GM12878 (cell line): ENCODE measurements at regions not wholly inside any gene's neighbourhood (a gene's known extent, or its start where the extent isn't known, plus 50 kb on each side); places are given as distances from the start of the nearest gene placed in this dataset.

Experiments
- ATAC-seq: fragments of 200-7000 bp; cut with Tn5 transposase; 3 replicates; pipeline ENCODE4 v1.9.1; 2020; ENCODE audit warnings: mild to moderate bottlenecking, moderate library complexity
- BruUV-seq: library from RNA; stranded (reverse); fragments of 400-500 nt; replicated peaks from 2 replicates; lab custom pipeline; 2021; lab: Mats Ljungman, UMichigan
- CTCF ChIA-PET: fragments of 300-600 bp; sonication (Branson Sonifier 250); formaldehyde crosslinking; extraction: SDS; loops from one replicate; lab custom pipeline; 2021; ENCODE audit warnings: inconsistent platforms; lab: Yijun Ruan, JAX
- POLR2A ChIA-PET: fragments of 350-600 bp; formaldehyde crosslinking; extraction: SDS; loops from one replicate; lab custom pipeline; 2021; ENCODE audit warnings: inconsistent platforms; lab: Charles Lee
- RAD21 ChIA-PET: fragments of 300-600 bp; sonication (Branson Sonifier 250); formaldehyde crosslinking; loops from one replicate; lab custom pipeline; 2023; ENCODE audit warnings: antibody characterized with exemption; ENCODE audit not compliant: unreplicated experiment; lab: Charles Lee
- SMC1A ChIA-PET: fragments of 300-600 bp; sonication (Branson Sonifier 250); formaldehyde crosslinking; loops from one replicate; lab custom pipeline; 2023; ENCODE audit not compliant: unreplicated experiment, uncharacterized antibody; lab: Charles Lee
- DNase-seq: peaks from one replicate; pipeline ENCODE4 v3.0.0-alpha.2; 2011; ENCODE audit warnings: low read depth, low spot score
- FAIRE-seq: peaks from 3 replicates; lab custom pipeline; 2011; peaks lifted over from hg19 to GRCh38; lab: Jason Lieb, UNC
- H2AFZ ChIP-seq: 2 replicates; pipeline ENCODE4 v1.6.0; 2011; ENCODE audit warnings: low read depth, low read length, control low read depth; ENCODE audit not compliant: control insufficient read depth
- H3K27ac ChIP-seq: 2 replicates; pipeline ENCODE4 v1.5.1; 2011; ENCODE audit warnings: control low read depth; ENCODE audit not compliant: control insufficient read depth, insufficient read depth
- H3K27me3 ChIP-seq, 2 experiments: replicated peaks in 1 of 2; 2 replicates each; pipeline versions ENCODE4 v1.6.0 to v1.6.1; 2011; ENCODE audit warnings: low read length in 1 of 2; ENCODE audit not compliant: control insufficient read depth in 2 of 2, insufficient read depth in 2 of 2
- H3K36me3 ChIP-seq, 2 experiments: 2 replicates each; pipeline ENCODE4 v1.5.1; 2011; ENCODE audit warnings: low read length in 1 of 2; ENCODE audit not compliant: control insufficient read depth in 2 of 2, insufficient read depth in 2 of 2
- H3K4me1 ChIP-seq: 2 replicates; pipeline ENCODE4 v1.6.1; 2011; ENCODE audit warnings: mild to moderate bottlenecking, low read length, moderate library complexity, mixed read lengths; ENCODE audit not compliant: control insufficient read depth, insufficient read depth
- H3K4me2 ChIP-seq: 2 replicates; pipeline ENCODE4 v1.6.0; 2011; ENCODE audit warnings: control low read depth; ENCODE audit not compliant: control insufficient read depth, insufficient read depth
- H3K4me3 ChIP-seq: fragments of 200-600 bp; sonication (generic); 2 replicates; pipeline ENCODE4 v1.5.1; 2016
- H3K79me2 ChIP-seq: 2 replicates; pipeline ENCODE4 v1.6.0; 2011; ENCODE audit warnings: low read length; ENCODE audit not compliant: control insufficient read depth, insufficient read depth
- H3K9ac ChIP-seq: 2 replicates; pipeline ENCODE4 v1.8.0; 2011; ENCODE audit warnings: low read length, control low read depth, mixed read lengths; ENCODE audit not compliant: control insufficient read depth, insufficient read depth
- H3K9me3 ChIP-seq: replicated peaks from 3 replicates; pipeline ENCODE4 v1.5.1; 2011; ENCODE audit warnings: mild to moderate bottlenecking, low read length; ENCODE audit not compliant: control insufficient read depth, insufficient read depth
- H4K20me1 ChIP-seq: 2 replicates; pipeline ENCODE4 v1.6.0; 2011; ENCODE audit not compliant: control insufficient read depth, insufficient read depth
- ATF7 ChIP-seq: fragments of 450-650 bp; IDR thresholded peaks from 2 replicates; pipeline ENCODE4 v1.6.1; 2016; ENCODE audit warnings: low read depth, mild to moderate bottlenecking
- CHD1 ChIP-seq: IDR thresholded peaks from 2 replicates; pipeline ENCODE4 v1.6.1; 2012; ENCODE audit warnings: low read depth, low read length, improper control_type of control experiment
- CHD2 ChIP-seq: IDR thresholded peaks from 2 replicates; pipeline ENCODE4 v1.6.1; 2011; ENCODE audit warnings: low read depth, low read length, improper control_type of control experiment, borderline replicate concordance
- FOXK2 ChIP-seq: fragments of 450-650 bp; IDR thresholded peaks from 2 replicates; pipeline ENCODE4 v1.6.1; 2017; ENCODE audit warnings: mild to moderate bottlenecking, moderate library complexity
- HDAC6 ChIP-seq: fragments of 200-600 bp; sonication (generic); IDR thresholded peaks from one replicate; pipeline ENCODE4 v1.8.0; 2017; ENCODE audit warnings: antibody characterized with exemption; ENCODE audit not compliant: unreplicated experiment
- MEF2A ChIP-seq: IDR thresholded peaks from 2 replicates; pipeline ENCODE4 v1.6.1; 2011; ENCODE audit warnings: low read depth, mild to moderate bottlenecking, low read length, moderate library complexity; ENCODE audit not compliant: insufficient read depth
- MEF2B ChIP-seq: fragments of 450-650 bp; IDR thresholded peaks from 2 replicates; pipeline ENCODE4 v1.6.1; 2018; ENCODE audit warnings: mild to moderate bottlenecking, moderate library complexity; ENCODE audit not compliant: partially characterized antibody, poor library complexity, severe bottlenecking
- NFIC ChIP-seq: IDR thresholded peaks from 2 replicates; pipeline ENCODE4 v1.6.1; 2012; ENCODE audit warnings: low read depth, mild to moderate bottlenecking, inconsistent platforms, low read length, moderate library complexity
- NFYA ChIP-seq: IDR thresholded peaks from 2 replicates; pipeline ENCODE4 v1.6.1; 2011; ENCODE audit warnings: low read depth, mild to moderate bottlenecking, low read length, improper control_type of control experiment, borderline replicate concordance
- NR2C2 ChIP-seq: IDR thresholded peaks from 2 replicates; pipeline ENCODE4 v1.6.1; 2011; ENCODE audit warnings: borderline replicate concordance, low read depth; ENCODE audit not compliant: control insufficient read depth, insufficient read length
- POU2F2 ChIP-seq: IDR thresholded peaks from 3 replicates; pipeline ENCODE4 v1.6.1; 2011; ENCODE audit warnings: low read depth, mild to moderate bottlenecking, low read length, borderline replicate concordance
- RFX5 ChIP-seq: IDR thresholded peaks from 2 replicates; pipeline ENCODE4 v1.6.1; 2011; ENCODE audit warnings: low read depth, low read length, improper control_type of control experiment
- SPI1 ChIP-seq: IDR thresholded peaks from 2 replicates; pipeline ENCODE4 v1.6.1; 2011; ENCODE audit warnings: low read depth, mild to moderate bottlenecking, low read length, moderate library complexity, borderline replicate concordance; ENCODE audit not compliant: insufficient read depth
- YBX1 ChIP-seq: fragments of 450-650 bp; IDR thresholded peaks from 2 replicates; pipeline ENCODE4 v1.6.1; 2016; ENCODE audit warnings: antibody characterized with exemption
- ZSCAN29 ChIP-seq: fragments of 450-650 bp; IDR thresholded peaks from 2 replicates; pipeline ENCODE4 v1.6.1; 2017; ENCODE audit warnings: mild to moderate bottlenecking, moderate library complexity
- WGBS: methylation state at CpG from one replicate; pipeline ENCODE4 v1.1.6; 2016; ENCODE audit warnings: low lambda C conversion rate; ENCODE audit not compliant: insufficient replicate concordance, insufficient coverage; ENCODE audit errors: missing lambda C conversion rate; 5-methylcytosine and 5-hydroxymethylcytosine counted together
- in situ Hi-C: fragments of 300-500 bp; cut with MboI; formaldehyde crosslinking; loops from 9 replicates; pipeline ENCODE4 v1.14.3; 2018; ENCODE audit warnings: mixed read lengths
- intact Hi-C: fragments of 100-400 bp; cut with micrococcal nuclease; formaldehyde crosslinking; loops from one replicate; pipeline ENCODE4 v1.14.2; 2022; ENCODE audit not compliant: unreplicated experiment

DNA sequence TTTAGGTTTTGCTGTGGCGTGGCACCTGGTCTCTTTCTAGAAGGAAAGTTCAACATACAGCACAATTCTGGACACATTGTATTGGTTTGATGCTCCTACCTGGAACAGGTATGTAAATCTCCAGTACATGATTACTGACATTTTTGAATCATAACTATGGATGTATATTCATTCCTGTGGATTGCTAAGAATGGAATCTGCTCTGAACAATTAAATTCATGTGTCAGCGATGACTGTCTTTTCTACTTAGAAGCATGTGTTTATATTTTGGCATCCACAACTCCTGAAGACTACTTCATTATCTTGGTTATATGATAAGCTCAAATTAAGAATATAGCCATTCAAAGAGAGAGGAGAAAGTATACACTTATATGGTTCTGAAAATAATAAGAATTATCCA, 291.8 kb downstream of the CHRM3 start:
- no peak for DNase-seq
- WGBS = 14% methylated on average over 2 of the region's 2 CpGs
- Histone ChIP-seq H3K4me1 (no peaks in the 10 kb centered on the region), H3K9me3 (no peaks in the 10 kb centered on the region), H2AFZ (no peak overlapping the region), H3K4me2 (no peak overlapping the region), H3K4me3 (no peak overlapping the region), H3K36me3 (no peaks in the 10 kb centered on the region), H4K20me1 (no peaks in the 10 kb centered on the region), H3K9ac (no peak overlapping the region), H3K27ac (no peak overlapping the region), H3K79me2 (no peaks in the 10 kb centered on the region), H3K27me3 (no peaks in the 10 kb centered on the region)
- ATAC-seq = no peak
- intact Hi-C loops = no loop called here
- TF ChIP-seq POU2F2 (no peak), NR2C2 (no peak), HDAC6 (no peak), MEF2B (no peak), NFIC (no peak), CHD2 (no peak), SPI1 (no peak), ZSCAN29 (no peak), FOXK2 (no peak), RFX5 (no peak), NFYA (no peak), YBX1 (no peak), ATF7 (no peak), MEF2A (no peak), CHD1 (no peak)
- RAD21 ChIA-PET = no interaction called here
- CTCF ChIA-PET = no interaction called here
- POLR2A ChIA-PET = no interaction called here
- no TSS peak for BruUV-seq
- FAIRE-seq = no peak
- SMC1A ChIA-PET = interaction anchor here (1.2 kb wide), 1 partner anchor 41 kb away, joined by 3 read pairs; no protein-coding TSS in a partner anchor
- in situ Hi-C loops = no loop called here
